HCT116 (cell line): ENCODE measurements at regions not wholly inside any gene's neighbourhood (a gene's known extent, or its start where the extent isn't known, plus 50 kb on each side); places are given as distances from the start of the nearest gene placed in this dataset.

Experiments used
- ATAC-seq: fragments of 200-7000 bp; cut with Tn5 transposase; 2 replicates; pipeline ENCODE4 v1.9.1; 2020; ENCODE audit warnings: mild to moderate bottlenecking, moderate library complexity
- BruUV-seq: library from RNA; stranded (reverse); fragments of 400-500 nt; replicated peaks from 2 replicates; lab custom pipeline; 2021; lab: Mats Ljungman, UMichigan
- CTCF ChIA-PET: fragments of 300-600 bp; sonication (Branson Sonifier 250); formaldehyde crosslinking; loops from one replicate; lab custom pipeline; 2021; ENCODE audit warnings: antibody characterized with exemption; lab: Charles Lee
- POLR2A ChIA-PET: fragments of 300-600, 350-600 bp; sonication (Branson Sonifier 250); formaldehyde crosslinking; loops from one replicate; lab custom pipeline; 2021; ENCODE audit warnings: antibody characterized with exemption; lab: Charles Lee
- RAD21 ChIA-PET, 2 experiments: fragments of 300-600 bp; sonication (Branson Sonifier 250); formaldehyde crosslinking; loops; one replicate each; lab custom pipeline; 2023; ENCODE audit warnings: low total read pairs in 2 of 2; ENCODE audit not compliant: uncharacterized antibody in 2 of 2, unreplicated experiment in 2 of 2, low non-redundant PET in 1 of 2; lab: Charles Lee
- DNase-seq: peaks from one replicate; pipeline ENCODE4 v3.0.0-alpha.2; 2010; ENCODE audit warnings: low read depth, low spot score
- H2AFZ ChIP-seq: fragments of 200-600 bp; shearing (Covaris generic), sonication (generic); 2 replicates; pipeline ENCODE4 v1.6.1; 2017; ENCODE audit warnings: low read depth, mixed run types, mixed read lengths, antibody characterized with exemption, low read length; ENCODE audit not compliant: poor library complexity, severe bottlenecking
- H3K27ac ChIP-seq: 2 replicates; pipeline ENCODE4 v1.5.1; 2012; ENCODE audit warnings: low read depth, low read length
- H3K27me3 ChIP-seq: fragments of 200-600 bp; sonication (generic); 2 replicates; pipeline ENCODE4 v1.6.1; 2016; ENCODE audit warnings: mixed run types, low read length, mixed read lengths; ENCODE audit not compliant: insufficient read depth
- H3K36me3 ChIP-seq, 2 experiments: fragments of 200-500 bp in 1 of 2; fragments of 200-600 bp in 1 of 2; sonication (Bioruptor generic) in 1 of 2; sonication (generic) in 1 of 2; 2 replicates each; pipeline versions ENCODE4 v1.5.1 to v1.6.1; 2014 to 2016; ENCODE audit warnings: low read length in 2 of 2, inconsistent platforms in 1 of 2, mixed read lengths in 1 of 2, mixed run types in 1 of 2; ENCODE audit not compliant: insufficient read depth in 2 of 2, control insufficient read depth in 1 of 2
- H3K4me1 ChIP-seq, 2 experiments: fragments of 200-600 bp in 1 of 2; sonication (generic) in 1 of 2; 2 replicates each; pipeline versions ENCODE4 v1.5.1 to v1.6.1; 2012 to 2017; ENCODE audit warnings: low read length in 2 of 2, inconsistent platforms in 1 of 2, mild to moderate bottlenecking in 1 of 2, mixed read lengths in 1 of 2, mixed run types in 1 of 2, moderate library complexity in 1 of 2; ENCODE audit not compliant: insufficient read depth in 2 of 2, control insufficient read depth in 1 of 2
- H3K4me2 ChIP-seq: fragments of 200-600 bp; sonication (generic); 2 replicates; pipeline ENCODE4 v1.6.1; 2017; ENCODE audit warnings: mixed run types, low read length, mixed read lengths
- H3K4me3 ChIP-seq, 2 experiments: fragments of 200-600 bp in 1 of 2; sonication (generic) in 1 of 2; replicated peaks in 1 of 2; 2 replicates each; pipeline ENCODE4 v1.5.1; 2011 to 2016; ENCODE audit warnings: low read length in 2 of 2, control low read depth in 1 of 2, low read depth in 1 of 2, mild to moderate bottlenecking in 1 of 2, mixed read lengths in 1 of 2, mixed run types in 1 of 2
- H3K79me2 ChIP-seq: fragments of 200-600 bp; sonication (generic); 2 replicates; pipeline ENCODE4 v1.6.1; 2017; ENCODE audit warnings: mild to moderate bottlenecking, mixed run types, low read length, moderate library complexity, mixed read lengths; ENCODE audit not compliant: insufficient read depth
- H3K9ac ChIP-seq: fragments of 200-600 bp; sonication (generic); 2 replicates; pipeline ENCODE4 v1.6.1; 2016; ENCODE audit warnings: low read length, mixed read lengths
- H3K9me2 ChIP-seq: fragments of 200-600 bp; sonication (generic), shearing (Covaris generic); 2 replicates; pipeline ENCODE4 v1.6.1; 2017; ENCODE audit warnings: mixed run types, mild to moderate bottlenecking, moderate library complexity; ENCODE audit not compliant: insufficient read depth
- H3K9me3 ChIP-seq, 2 experiments: fragments of 200-500 bp in 1 of 2; fragments of 200-600 bp in 1 of 2; sonication (Bioruptor generic) in 1 of 2; sonication (generic) in 1 of 2; 2 replicates each; pipeline ENCODE4 v1.6.1; 2014 to 2017; ENCODE audit warnings: low read length in 2 of 2, mixed read lengths in 2 of 2, inconsistent platforms in 1 of 2, low read depth in 1 of 2, mild to moderate bottlenecking in 1 of 2, mixed run types in 1 of 2, moderate library complexity in 1 of 2; ENCODE audit not compliant: control insufficient read depth in 1 of 2, insufficient read depth in 1 of 2
- H4K20me1 ChIP-seq: fragments of 200-600 bp; sonication (generic), shearing (Covaris generic); 2 replicates; pipeline ENCODE4 v1.6.1; 2017; ENCODE audit warnings: mixed run types, mild to moderate bottlenecking, moderate library complexity; ENCODE audit not compliant: insufficient read depth
- ATF3 ChIP-seq: IDR thresholded peaks from 2 replicates; pipeline ENCODE4 v1.6.1; 2012
- CBX3 ChIP-seq: IDR thresholded peaks from 2 replicates; pipeline ENCODE4 v1.6.1; 2012; ENCODE audit warnings: low read depth
- CEBPB ChIP-seq: IDR thresholded peaks from 2 replicates; pipeline ENCODE4 v1.6.1; 2012; ENCODE audit warnings: low read depth
- CTCF ChIP-seq, 3 experiments: fragments of 200-600 bp in 1 of 3; sonication (generic) in 1 of 3; IDR thresholded peaks in 2 of 3; conservative IDR thresholded peaks in 1 of 3; 2 replicates each; pipeline ENCODE4 v1.5.1; 2012 to 2017; ENCODE audit warnings: low read depth in 2 of 3, low read length in 2 of 3, antibody characterized with exemption in 1 of 3, borderline replicate concordance in 1 of 3, control low read depth in 1 of 3, mild to moderate bottlenecking in 1 of 3, mixed read lengths in 1 of 3, mixed run types in 1 of 3, moderate library complexity in 1 of 3; ENCODE audit not compliant: insufficient read depth in 1 of 3
- EGR1 ChIP-seq: IDR thresholded peaks from 2 replicates; pipeline ENCODE4 v1.6.1; 2012; ENCODE audit warnings: low read depth
- EZH2 ChIP-seq: fragments of 200-600 bp; sonication (generic); IDR thresholded peaks from 2 replicates; pipeline ENCODE4 v1.6.1; 2017; ENCODE audit warnings: antibody characterized with exemption, mixed run types
- EZH2phosphoT487 ChIP-seq: fragments of 200-600 bp; IDR thresholded peaks from 2 replicates; pipeline ENCODE4 v1.6.1; 2018; ENCODE audit warnings: antibody characterized with exemption, borderline replicate concordance
- JUND ChIP-seq: IDR thresholded peaks from 2 replicates; pipeline ENCODE4 v1.6.1; 2012
- MAX ChIP-seq: IDR thresholded peaks from 2 replicates; pipeline ENCODE4 v1.6.1; 2012
- POLR2AphosphoS5 ChIP-seq: IDR thresholded peaks from 2 replicates; pipeline ENCODE4 v1.6.1; 2011; ENCODE audit warnings: mild to moderate bottlenecking, low read depth, low read length, moderate library complexity
- RAD21 ChIP-seq: IDR thresholded peaks from 2 replicates; pipeline ENCODE4 v1.6.1; 2012; ENCODE audit warnings: low read depth, mild to moderate bottlenecking
- SIN3A ChIP-seq: IDR thresholded peaks from 2 replicates; pipeline ENCODE4 v1.6.1; 2012; ENCODE audit warnings: low read depth
- SP1 ChIP-seq: IDR thresholded peaks from 2 replicates; pipeline ENCODE4 v1.6.1; 2012; ENCODE audit warnings: low read depth
- TCF7L2 ChIP-seq: IDR thresholded peaks from 2 replicates; pipeline ENCODE4 v1.7.0; 2011; ENCODE audit warnings: borderline replicate concordance, inconsistent platforms; ENCODE audit not compliant: insufficient read depth, insufficient read length; ENCODE audit errors: extremely low read depth
- ZBTB33 ChIP-seq: IDR thresholded peaks from 2 replicates; pipeline ENCODE4 v1.6.1; 2011; ENCODE audit warnings: mild to moderate bottlenecking, low read length, moderate library complexity; ENCODE audit not compliant: insufficient replicate concordance; ENCODE audit errors: extremely low read depth
- ZNF274 ChIP-seq: fragments of 200-500 bp; sonication (Bioruptor generic); IDR thresholded peaks from 2 replicates; pipeline ENCODE4 v1.6.1; 2014; ENCODE audit warnings: mild to moderate bottlenecking, low read depth, low read length, inconsistent platforms
- intact Hi-C: fragments of 100-400 bp; cut with micrococcal nuclease; formaldehyde crosslinking; loops from 2 replicates; pipeline ENCODE4 v1.10.0; 2022

- no TSS peak for BruUV-seq
- H3K9ac ChIP-seq: no peak overlapping the region
- POLR2A ChIA-PET: no interaction called here
- H3K79me2 ChIP-seq: no peaks in the 10 kb centered on the region
- H3K27me3 ChIP-seq: no peaks in the 10 kb centered on the region
- intact Hi-C loops: no loop called here
- H4K20me1 ChIP-seq: no peaks in the 10 kb centered on the region
- ATAC-seq: no peak
- no peaks in the 10 kb centered on the region for H3K36me3 ChIP-seq
- no peaks in the 10 kb centered on the region for H3K4me1 ChIP-seq
- no peak overlapping the region for H3K4me3 ChIP-seq
- H3K27ac ChIP-seq: no peak overlapping the region
- RAD21 ChIA-PET: no interaction called here
- H3K9me2 ChIP-seq: no peaks in the 10 kb centered on the region
- CTCF ChIA-PET: no interaction called here
- DNase-seq: no peak
- H3K9me3 ChIP-seq: peaks cover 13% of the 10 kb centered on the region in 2 experiments; a peak in 2 of 4 replicates
- no peak overlapping the region for H3K4me2 ChIP-seq
- H2AFZ ChIP-seq: no peak overlapping the region
- TF ChIP-seq CEBPB (no peak), POLR2AphosphoS5 (no peak), EGR1 (no peak), SIN3A (no peak), EZH2 (no peak), ATF3 (no peak), TCF7L2 (no peak), CBX3 (no peak), RAD21 (no peak), ZBTB33 (no peak), ZNF274 (no peak), CTCF (IDR thresholded peaks at IDR 0.05 in 2 of 3, conservative IDR thresholded peaks at IDR 0.05 in 1 of 3; ENCODE audit: borderline replicate concordance in 1 of 3, insufficient read depth in 1 of 3, low read depth in 2 of 3, low read length in 2 of 3) (no peak), JUND (no peak), EZH2phosphoT487 (no peak), MAX (no peak), SP1 (no peak)
Observed at GRCh38 chr18:40673150-40673549, 1281.9 kb upstream of the PIK3C3 start.
